ENCODE measurements at regions not wholly inside any gene's neighbourhood (a gene's known extent, or its start where the extent isn't known, plus 50 kb on each side); places are given as distances from the start of the nearest gene placed in this dataset.

DNA sequence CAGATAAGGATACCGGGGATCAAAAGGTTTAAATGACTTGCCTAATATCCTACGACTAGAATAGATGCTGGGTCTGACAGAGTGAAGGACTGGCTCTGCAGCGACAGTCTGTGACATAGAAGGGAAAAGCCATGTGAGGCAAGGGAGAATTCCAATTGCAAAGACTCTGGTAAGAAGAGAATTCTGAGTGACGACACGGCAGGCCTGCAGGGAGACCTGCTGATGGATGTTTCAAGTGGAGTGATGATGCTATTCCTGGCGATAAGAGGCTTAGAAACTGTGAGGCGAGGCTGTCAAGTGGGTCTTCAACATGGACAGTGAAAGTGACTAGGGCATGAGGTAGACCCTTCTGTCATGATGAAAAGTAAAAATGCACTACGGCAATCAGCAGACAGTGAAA lies 176.6 kb upstream of the PBX1 start:
- ChIA-PET POLR2A (no interaction called here), CTCF (no interaction called here)
- no peak overlapping the region for H3K27ac Mint-ChIP-seq
- H3K4me3 Mint-ChIP-seq: no peak overlapping the region
- peaks cover 7% of the 10 kb centered on the region for H3K9me3 Mint-ChIP-seq
- no peaks in the 10 kb centered on the region for H3K27me3 Mint-ChIP-seq
- ATAC-seq (ENCODE audit: low read depth) (no peak), DNase-seq (no peak)
- H3K4me1 Mint-ChIP-seq: no peaks in the 10 kb centered on the region
- no peaks in the 10 kb centered on the region for H3K36me3 Mint-ChIP-seq (ENCODE audit: low read depth)
- intact Hi-C loops (cut with micrococcal nuclease): no loop called here
- TF ChIP-seq, protein P1, sequence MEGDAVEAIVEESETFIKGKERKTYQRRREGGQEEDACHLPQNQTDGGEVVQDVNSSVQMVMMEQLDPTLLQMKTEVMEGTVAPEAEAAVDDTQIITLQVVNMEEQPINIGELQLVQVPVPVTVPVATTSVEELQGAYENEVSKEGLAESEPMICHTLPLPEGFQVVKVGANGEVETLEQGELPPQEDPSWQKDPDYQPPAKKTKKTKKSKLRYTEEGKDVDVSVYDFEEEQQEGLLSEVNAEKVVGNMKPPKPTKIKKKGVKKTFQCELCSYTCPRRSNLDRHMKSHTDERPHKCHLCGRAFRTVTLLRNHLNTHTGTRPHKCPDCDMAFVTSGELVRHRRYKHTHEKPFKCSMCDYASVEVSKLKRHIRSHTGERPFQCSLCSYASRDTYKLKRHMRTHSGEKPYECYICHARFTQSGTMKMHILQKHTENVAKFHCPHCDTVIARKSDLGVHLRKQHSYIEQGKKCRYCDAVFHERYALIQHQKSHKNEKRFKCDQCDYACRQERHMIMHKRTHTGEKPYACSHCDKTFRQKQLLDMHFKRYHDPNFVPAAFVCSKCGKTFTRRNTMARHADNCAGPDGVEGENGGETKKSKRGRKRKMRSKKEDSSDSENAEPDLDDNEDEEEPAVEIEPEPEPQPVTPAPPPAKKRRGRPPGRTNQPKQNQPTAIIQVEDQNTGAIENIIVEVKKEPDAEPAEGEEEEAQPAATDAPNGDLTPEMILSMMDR (IDR thresholded peaks at IDR 0.05): no peak

DNA sequence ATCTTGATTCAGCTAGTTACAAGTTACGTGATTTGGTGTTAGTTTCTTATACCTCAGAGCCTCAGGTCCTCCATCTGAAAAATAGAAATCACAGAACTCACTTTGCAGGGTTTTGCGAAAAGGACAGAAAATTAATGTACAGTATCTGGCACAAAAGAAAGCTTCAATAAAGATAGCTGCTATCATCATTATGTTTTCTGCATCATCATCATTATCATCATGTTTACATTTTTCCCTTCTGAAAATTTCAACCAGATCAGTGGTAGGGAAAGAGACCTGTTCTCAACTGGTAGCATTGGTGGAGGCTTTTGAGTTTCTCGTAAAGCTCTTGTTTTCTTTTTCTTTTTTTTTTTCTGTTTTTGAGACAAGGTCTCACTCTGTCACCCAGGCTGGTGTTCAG lies 174.7 kb upstream of the PBX1 start:
- no peak overlapping the region for H3K27ac Mint-ChIP-seq
- DNase-seq (no peak), ATAC-seq (ENCODE audit: low read depth) (no peak)
- POLR2A ChIA-PET: no interaction called here
- no peaks in the 10 kb centered on the region for H3K36me3 Mint-ChIP-seq (ENCODE audit: low read depth)
- TF ChIP-seq, protein P1 (IDR thresholded peaks at IDR 0.05): no peak
- CTCF ChIA-PET: no interaction called here
- no peaks in the 10 kb centered on the region for H3K27me3 Mint-ChIP-seq
- H3K4me1 Mint-ChIP-seq: no peaks in the 10 kb centered on the region
- H3K4me3 Mint-ChIP-seq: no peak overlapping the region
- peaks cover 7% of the 10 kb centered on the region for H3K9me3 Mint-ChIP-seq
- intact Hi-C loops (cut with micrococcal nuclease): no loop called here

DNA sequence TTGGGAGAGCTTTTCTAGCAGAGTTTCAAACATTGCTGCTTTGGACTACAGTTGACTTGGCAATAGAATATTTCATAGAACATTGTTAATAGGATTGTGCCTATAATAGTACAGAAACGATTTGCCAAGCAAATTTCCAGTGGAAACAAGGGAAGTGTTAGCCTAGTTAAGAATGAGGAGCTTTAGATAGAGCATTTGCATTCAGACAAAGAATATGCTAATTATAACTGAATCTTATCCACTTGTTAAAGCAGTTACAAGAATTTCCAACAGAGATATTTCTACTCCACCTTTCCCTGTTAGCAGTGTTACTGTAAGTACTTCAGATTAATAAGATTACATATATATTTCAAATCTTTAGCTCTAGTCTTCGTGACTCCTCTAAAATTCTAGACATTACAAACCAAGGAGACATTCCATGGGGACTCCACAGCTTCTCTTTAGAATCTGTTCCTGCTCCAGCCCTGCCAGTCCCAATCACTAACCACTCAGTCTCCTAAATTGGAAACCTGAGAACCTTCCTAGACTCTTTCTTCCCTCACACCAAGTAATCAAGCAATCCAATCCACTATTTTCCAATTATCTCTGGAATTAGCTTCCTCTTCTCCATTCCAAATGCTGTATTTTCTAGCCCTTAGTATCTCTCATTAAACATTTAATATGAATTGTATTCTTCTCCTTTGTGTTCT lies 141.8 kb upstream of the PBX1 start:
- POLR2A ChIA-PET: no interaction called here

DNA sequence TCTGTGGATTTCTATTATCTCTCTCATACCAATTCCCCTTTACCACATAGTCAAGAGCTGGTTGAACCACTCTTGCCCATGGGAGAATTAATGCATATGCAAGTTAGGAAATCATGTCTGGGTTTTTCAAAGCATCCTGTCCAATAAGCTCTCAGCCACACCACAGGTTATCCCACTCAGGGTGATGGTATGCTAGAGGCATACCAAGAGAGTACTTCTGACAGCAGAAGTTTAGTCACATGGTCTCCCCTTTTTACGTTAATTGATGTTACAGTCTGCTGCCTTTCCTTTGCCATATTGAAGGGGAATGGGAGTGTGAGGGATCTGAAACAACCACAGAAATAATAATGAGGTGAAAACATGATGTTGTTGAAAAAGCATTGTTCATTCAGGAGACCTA lies 135.8 kb upstream of the PBX1 start:
- ChIA-PET CTCF (no interaction called here), POLR2A (no interaction called here)
- DNase-seq: no peak
- no peaks in the 10 kb centered on the region for H3K9me3 Mint-ChIP-seq
- ATAC-seq (ENCODE audit: low read depth): no peak
- no peaks in the 10 kb centered on the region for H3K4me1 Mint-ChIP-seq
- H3K27ac Mint-ChIP-seq: no peak overlapping the region
- intact Hi-C loops (cut with micrococcal nuclease): no loop called here
- H3K27me3 Mint-ChIP-seq: no peaks in the 10 kb centered on the region
- TF ChIP-seq, protein P1 (IDR thresholded peaks at IDR 0.05): no peak
- no peak overlapping the region for H3K4me3 Mint-ChIP-seq
- H3K36me3 Mint-ChIP-seq (ENCODE audit: low read depth): no peaks in the 10 kb centered on the region

More for the DNA sequence above, 141.8 kb upstream of the PBX1 start:
- Mint-ChIP-seq H3K36me3 (ENCODE audit: low read depth) (no peaks in the 10 kb centered on the region), H3K4me1 (no peaks in the 10 kb centered on the region), H3K27ac (no peak overlapping the region), H3K27me3 (no peaks in the 10 kb centered on the region), H3K9me3 (peaks cover 2% of the 10 kb centered on the region), H3K4me3 (no peak overlapping the region)
- DNase-seq (no peak), ATAC-seq (ENCODE audit: low read depth) (no peak)
- CTCF ChIA-PET: no interaction called here
- TF ChIP-seq, protein P1 (IDR thresholded peaks at IDR 0.05): no peak
- intact Hi-C loops (cut with micrococcal nuclease): no loop called here

DNA sequence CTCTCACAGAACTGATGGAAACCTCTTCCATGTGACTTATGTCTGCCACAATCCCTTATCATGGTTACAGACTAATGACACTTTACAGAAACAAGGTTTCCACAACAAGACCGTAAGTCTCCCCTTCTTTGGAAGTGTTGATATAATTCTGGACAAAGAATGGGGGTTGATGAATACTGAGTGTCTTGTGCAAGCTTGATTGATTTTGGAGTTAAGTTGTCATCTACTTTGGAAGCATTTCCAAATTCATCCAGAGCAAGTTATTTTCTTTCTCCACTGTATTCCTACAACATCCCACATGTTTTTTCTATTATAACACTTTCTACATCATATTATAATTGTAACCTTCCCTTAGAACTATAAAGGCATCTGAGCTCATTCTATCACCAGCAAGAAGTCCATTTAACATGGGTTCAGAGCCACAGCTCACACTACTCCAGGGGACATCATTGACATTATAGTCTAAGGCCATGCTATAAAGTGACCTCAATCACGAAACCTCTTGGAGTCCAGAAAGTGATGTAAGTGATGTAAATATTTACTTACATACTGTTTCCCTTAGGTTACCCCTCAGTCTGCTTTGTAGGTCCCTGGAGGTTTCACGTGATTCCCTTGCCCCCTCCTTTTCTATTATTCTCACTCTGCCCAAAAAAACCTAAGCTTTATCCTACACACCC lies 125.7 kb upstream of the PBX1 start:
- peaks cover 2% of the 10 kb centered on the region for H3K9me3 Mint-ChIP-seq
- TF ChIP-seq, protein P1 (IDR thresholded peaks at IDR 0.05): no peak
- ATAC-seq (ENCODE audit: low read depth): no peak
- DNase-seq: no peak
- no peaks in the 10 kb centered on the region for H3K36me3 Mint-ChIP-seq (ENCODE audit: low read depth)
- no peak overlapping the region for H3K27ac Mint-ChIP-seq
- ChIA-PET POLR2A (no interaction called here), CTCF (no interaction called here)
- no peaks in the 10 kb centered on the region for H3K4me1 Mint-ChIP-seq
- intact Hi-C loops (cut with micrococcal nuclease): no loop called here
- no peak overlapping the region for H3K4me3 Mint-ChIP-seq
- no peaks in the 10 kb centered on the region for H3K27me3 Mint-ChIP-seq

All from activated B cell treated with CpG ODN at 0.5 μM for 24 hours (primary cell).